Epithelial cell of esophagus (primary cell): ENCODE measurements at regions not wholly inside any gene's neighbourhood (a gene's known extent, or its start where the extent isn't known, plus 50 kb on each side); places are given as distances from the start of the nearest gene placed in this dataset.

ENCODE experiments used
- DNase-seq: peaks from one replicate; pipeline ENCODE4 v3.0.0; 2010; ENCODE audit warnings: low read depth
- H3K4me3 ChIP-seq: 2 replicates; pipeline ENCODE4 v1.5.1; 2011; ENCODE audit warnings: mild to moderate bottlenecking, low read length, control low read depth
- CTCF ChIP-seq: IDR thresholded peaks from 2 replicates; pipeline ENCODE4 v1.5.1; 2011; ENCODE audit warnings: low read depth, mild to moderate bottlenecking, low read length, control low read depth, inconsistent platforms; ENCODE audit not compliant: insufficient read depth; ENCODE audit errors: missing control alignments

DNA sequence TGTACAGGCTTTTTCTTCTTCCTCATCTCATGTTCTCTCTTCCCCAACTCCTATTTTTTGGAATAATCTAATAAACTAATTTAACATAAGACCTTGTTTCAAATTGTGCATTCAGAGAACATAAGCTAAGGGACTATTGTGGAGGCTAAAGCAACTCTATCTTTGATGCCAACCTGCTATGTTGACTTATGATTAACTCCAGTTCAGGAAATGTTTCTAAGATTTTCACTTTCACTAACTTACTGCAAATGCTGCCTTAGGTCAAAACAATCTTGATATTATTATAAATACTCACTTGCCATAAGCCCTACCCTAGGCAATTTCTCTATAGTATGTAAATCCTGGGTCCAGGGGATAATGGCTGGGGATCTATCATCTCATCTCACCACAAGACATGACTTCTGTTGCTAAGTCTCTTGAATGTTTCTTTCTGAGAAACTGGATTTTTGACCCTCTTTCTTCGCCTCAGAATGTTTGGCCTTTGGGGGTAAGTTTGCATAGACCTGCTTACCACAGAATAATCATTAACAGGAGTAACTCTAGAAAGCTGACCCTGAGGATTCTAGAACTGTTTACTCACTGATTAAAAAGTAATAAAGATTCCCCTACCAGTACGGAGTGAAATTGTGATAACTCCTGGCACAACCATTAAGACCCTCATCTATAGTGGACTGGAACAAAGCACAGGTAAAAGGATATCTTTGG, 768.1 kb downstream of the GBE1 start:
- TF ChIP-seq CTCF = no peak
- DNase-seq = no peak

GRCh38 chr3:80983753-80984152, 777.7 kb downstream of the GBE1 start:
- no peak for TF ChIP-seq CTCF
- no peak for DNase-seq
- no peak overlapping the region for H3K4me3 ChIP-seq

More for the DNA sequence above, 768.1 kb downstream of the GBE1 start:
- H3K4me3 ChIP-seq = no peak overlapping the region

DNA sequence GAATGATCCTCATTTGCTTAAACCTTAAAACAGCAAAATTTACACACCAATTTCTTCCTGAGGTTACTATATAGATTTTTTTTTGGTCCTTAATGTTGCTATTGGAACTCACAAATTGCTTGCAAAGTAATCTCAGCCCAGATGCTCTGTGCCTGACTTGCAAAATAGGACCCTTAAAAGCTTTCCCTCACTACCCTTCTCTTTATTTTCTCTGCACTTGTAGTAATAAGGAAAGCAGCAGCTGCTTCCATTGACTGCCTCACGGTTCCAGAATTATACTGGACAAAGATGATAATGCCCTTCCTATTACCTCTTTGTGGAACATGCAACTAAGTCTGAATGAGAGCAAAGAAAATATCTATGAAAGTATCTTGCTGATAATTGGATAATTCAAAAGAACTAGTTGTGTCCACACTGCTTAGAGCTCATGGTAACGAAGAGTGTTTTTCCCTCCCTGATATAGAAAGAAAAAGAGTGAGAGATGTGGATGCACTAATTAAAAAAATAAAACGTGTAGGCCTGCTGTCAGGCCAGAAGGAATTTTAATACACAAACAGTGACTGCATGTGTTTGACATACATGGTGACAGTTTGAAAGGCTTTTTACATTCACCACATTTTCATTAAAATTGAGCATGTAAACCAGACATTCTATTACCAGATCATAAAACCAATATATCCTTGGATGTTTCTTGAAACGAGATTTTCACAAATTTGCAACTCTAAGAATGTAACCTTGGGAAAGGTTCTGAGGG, 783.1 kb downstream of the GBE1 start:
- TF ChIP-seq CTCF = no peak
- no peak overlapping the region for H3K4me3 ChIP-seq
- DNase-seq = no peak

- H3K4me3 ChIP-seq = no peak overlapping the region
- DNase-seq = no peak
- no peak for TF ChIP-seq CTCF
Measured at GRCh38 chr3:80970292-80970691, 791.2 kb downstream of the GBE1 start.

DNA sequence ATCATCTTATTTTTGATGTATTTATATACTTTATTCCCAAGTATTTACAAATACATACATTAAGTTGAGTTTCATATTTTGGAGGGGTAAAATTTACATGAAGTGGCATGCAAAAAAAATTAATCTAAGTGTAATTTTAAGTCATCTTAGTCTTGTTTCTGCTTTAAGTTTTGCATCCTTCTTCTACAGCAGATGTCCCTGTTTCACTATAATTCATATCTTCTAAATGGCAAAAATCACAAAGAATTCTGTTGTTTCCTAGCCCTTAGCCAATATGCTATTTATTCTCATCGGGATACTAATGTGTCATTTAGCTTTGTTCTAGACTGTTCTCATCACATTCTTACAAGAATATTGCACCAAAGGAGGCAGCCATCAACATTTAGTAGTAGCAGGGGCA, 831.9 kb downstream of the GBE1 start:
- no peak for DNase-seq
- TF ChIP-seq CTCF = no peak
- no peak overlapping the region for H3K4me3 ChIP-seq

DNA sequence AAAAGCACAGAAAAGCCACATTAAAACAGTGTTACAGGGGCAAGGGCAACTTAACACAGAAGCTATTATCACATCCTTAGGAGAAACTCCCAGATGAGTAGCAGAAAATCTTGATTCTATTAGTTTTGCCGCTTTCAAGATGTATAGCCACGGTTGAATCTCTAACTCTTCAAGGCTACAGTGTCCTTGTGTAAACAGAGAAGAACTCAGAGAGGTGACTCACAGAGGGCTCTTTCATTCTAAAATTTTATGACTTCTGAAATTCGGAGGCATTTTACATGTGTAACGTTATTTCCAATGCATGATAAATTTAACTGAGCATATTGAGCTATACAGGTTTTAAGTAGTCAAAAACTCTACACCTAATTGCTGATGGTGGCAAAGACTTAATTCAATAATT, 846.6 kb downstream of the GBE1 start:
- TF ChIP-seq CTCF = no peak
- DNase-seq = no peak

More for the DNA sequence above, 846.6 kb downstream of the GBE1 start:
- H3K4me3 ChIP-seq = no peak overlapping the region
